ENCODE measurements at regions not wholly inside any gene's neighbourhood (a gene's known extent, or its start where the extent isn't known, plus 50 kb on each side); places are given as distances from the start of the nearest gene placed in this dataset.

GRCh38 chr6:104284872-104285271 is 574.8 kb downstream of the HACE1 start:
- no peak for DNase-seq
- ATAC-seq = no peak
- intact Hi-C loops (cut with DNase I) = no loop called here

DNA sequence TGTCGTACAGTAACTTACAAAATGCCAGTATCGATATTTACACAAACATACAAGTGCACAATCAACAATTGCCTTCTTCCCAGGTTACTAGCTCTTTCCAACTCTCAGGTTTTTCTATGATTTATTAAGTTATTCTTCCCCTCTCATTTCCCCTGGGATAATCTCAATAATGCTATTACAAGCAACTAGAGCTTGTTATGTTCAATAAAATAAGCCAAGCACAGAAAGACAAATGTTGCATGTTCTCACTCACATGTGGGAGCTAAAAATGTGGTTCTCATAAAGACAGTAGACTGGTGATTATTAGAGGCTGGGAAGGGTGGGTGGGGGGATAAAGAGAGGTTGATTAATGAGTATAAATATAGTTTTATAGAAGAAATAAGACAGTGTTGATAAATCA is 577.1 kb downstream of the HACE1 start:
- ATAC-seq = no peak
- DNase-seq = no peak
- intact Hi-C loops (cut with DNase I) = no loop called here

- intact Hi-C loops (cut with DNase I) = no loop called here
- no peak for ATAC-seq
- DNase-seq = no peak
Measured at GRCh38 chr6:104281370-104281769, 578.3 kb downstream of the HACE1 start.

DNA sequence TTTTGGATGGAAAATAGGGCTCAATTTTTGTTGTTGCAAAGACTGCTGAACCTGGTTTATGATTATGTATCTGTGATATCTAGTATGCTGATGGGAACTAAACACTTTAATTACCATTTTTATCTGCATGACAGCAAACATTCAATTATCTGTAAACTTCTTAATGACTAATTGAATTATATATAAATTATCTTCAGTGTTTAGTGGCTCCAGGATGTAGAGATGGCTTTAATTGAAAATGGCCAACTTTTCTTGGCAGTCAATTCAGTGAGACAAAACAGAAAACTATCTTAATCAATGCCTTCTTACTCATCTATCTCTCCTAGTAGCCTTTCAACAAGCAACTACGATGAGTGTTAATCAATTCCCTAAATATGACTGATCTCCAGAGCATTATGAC is 591.3 kb downstream of the HACE1 start:
- intact Hi-C loops (cut with DNase I) = no loop called here
- no peak for DNase-seq
- no peak for ATAC-seq

- ATAC-seq = no peak
- intact Hi-C loops (cut with DNase I) = no loop called here
- no peak for DNase-seq
Measured at GRCh38 chr6:104266922-104267321, 592.8 kb downstream of the HACE1 start.

GRCh38 chr6:104256646-104257045 is 603.1 kb downstream of the HACE1 start:
- intact Hi-C loops (cut with DNase I) = no loop called here
- no peak for ATAC-seq
- DNase-seq = no peak

DNA sequence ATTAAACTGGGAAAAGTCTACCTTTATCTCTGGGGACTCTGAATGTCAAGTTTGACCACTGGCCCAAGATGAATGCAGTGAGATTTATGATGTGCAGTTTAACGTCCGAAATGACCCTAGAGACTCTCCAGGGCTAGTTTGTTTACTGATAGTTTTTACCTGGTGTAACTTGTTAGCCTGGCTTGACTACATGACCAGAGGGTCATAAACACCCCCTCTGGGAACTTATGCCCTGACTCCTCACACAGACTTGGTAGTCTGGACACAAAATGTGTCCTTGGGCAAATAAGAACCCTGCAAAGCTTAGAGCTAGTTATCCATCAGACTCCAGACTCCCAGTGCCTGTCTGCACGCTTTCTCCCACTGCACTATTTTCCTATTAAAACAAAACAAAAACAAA is 606.5 kb downstream of the HACE1 start:
- intact Hi-C loops (cut with DNase I) = no loop called here
- ATAC-seq (no peak), DNase-seq (no peak)

- no peak for ATAC-seq
- intact Hi-C loops (cut with DNase I) = no loop called here
- DNase-seq = no peak
Measured at GRCh38 chr6:104252276-104252675, 607.4 kb downstream of the HACE1 start.

GRCh38 chr6:104251651-104252050 is 608.1 kb downstream of the HACE1 start:
- ATAC-seq (no peak), DNase-seq (no peak)
- intact Hi-C loops (cut with DNase I) = no loop called here

DNA sequence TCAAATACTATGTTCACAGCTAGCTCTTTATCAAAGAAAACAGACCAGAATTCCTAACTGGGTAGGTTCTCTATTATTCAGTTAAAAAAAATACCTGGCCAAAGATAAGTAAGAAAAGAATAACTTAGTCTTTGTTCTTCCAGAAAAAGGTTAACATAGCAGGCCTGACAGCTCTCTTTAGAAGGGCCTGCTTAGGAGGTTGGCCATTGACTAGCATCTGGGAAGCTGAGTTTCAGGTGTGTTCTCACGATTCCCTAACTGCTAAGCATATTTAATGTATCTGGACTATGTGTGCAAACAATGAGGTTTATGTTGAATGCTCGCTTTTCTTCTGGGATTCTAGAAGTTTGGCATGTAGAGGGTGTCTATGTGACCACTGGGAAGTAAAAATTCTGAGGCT is 618.9 kb downstream of the HACE1 start:
- no peak for DNase-seq
- intact Hi-C loops (cut with DNase I) = no loop called here
- no peak for ATAC-seq

DNA sequence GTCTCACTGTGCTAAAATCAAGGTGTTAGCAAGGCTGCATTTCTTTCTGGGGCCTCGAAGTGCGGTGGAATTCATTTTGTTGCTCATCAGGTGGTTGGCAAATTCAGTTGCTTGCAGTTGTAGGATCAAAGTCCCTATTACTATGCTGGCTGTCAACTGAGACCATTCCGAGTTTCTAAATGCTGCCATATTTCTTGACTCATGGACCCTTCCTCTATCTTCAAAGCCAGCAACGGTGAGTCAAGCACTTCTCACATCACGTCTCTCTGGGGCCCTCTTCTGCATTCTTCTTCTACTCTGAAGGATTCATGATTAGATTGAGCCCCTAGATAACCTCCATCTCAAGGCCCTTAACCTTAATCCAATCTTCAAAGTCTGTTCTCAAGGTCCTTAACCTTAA is 619.7 kb downstream of the HACE1 start:
- ATAC-seq (no peak), DNase-seq (no peak)
- intact Hi-C loops (cut with DNase I) = no loop called here

- intact Hi-C loops (cut with DNase I) = no loop called here
- no peak for DNase-seq
Measured at GRCh38 chr6:104229057-104229456, 630.7 kb downstream of the HACE1 start.

GRCh38 chr6:104227508-104227907 is 632.2 kb downstream of the HACE1 start:
- no peak for DNase-seq
- no peak for ATAC-seq
- intact Hi-C loops (cut with DNase I) = no loop called here

More at GRCh38 chr6:104229057-104229456, 630.7 kb downstream of the HACE1 start:
- ATAC-seq = no peak

DNA sequence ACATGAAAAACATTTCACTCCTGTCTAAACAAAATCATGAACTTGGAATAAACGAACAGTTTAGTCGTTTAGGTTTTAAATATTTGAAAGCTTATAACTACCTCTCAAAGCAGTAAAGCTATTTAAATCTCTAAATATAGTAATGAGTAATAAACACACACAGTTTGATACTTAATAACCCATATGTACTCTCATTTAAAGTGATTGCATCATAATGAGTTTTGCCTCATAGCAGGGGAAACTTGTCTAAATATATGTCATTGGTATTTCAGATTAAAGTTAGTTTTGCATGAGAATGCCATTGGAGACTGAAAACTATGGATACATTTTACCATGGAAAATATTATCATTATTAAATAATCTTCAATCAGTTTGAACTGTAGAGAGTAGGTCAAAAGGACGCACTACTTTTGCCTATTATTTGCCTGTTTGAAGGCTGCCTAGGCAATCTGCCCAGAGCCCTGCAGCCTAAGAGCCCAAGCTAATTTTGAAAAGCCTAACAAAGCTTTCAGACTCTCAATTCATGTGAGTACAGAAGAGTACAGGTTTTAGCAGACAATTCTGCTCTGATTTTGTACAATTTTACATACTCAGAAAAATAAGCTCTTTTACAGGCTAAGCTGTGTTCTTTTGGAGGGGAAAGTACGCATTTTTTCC is 632.8 kb downstream of the HACE1 start:
- ATAC-seq = no peak
- no peak for DNase-seq
- intact Hi-C loops (cut with DNase I) = no loop called here

- intact Hi-C loops (cut with DNase I) = no loop called here
- ATAC-seq = no peak
Measured at GRCh38 chr6:104218116-104218515, 641.6 kb downstream of the HACE1 start.

GRCh38 chr6:104214901-104215300 is 644.8 kb downstream of the HACE1 start:
- ATAC-seq (no peak), DNase-seq (no peak)
- intact Hi-C loops (cut with DNase I) = no loop called here

More at GRCh38 chr6:104218116-104218515, 641.6 kb downstream of the HACE1 start:
- DNase-seq = no peak

- intact Hi-C loops (cut with DNase I) = no loop called here
- no peak for ATAC-seq
Measured at GRCh38 chr6:104212977-104213668, 646.6 kb downstream of the HACE1 start.

DNA sequence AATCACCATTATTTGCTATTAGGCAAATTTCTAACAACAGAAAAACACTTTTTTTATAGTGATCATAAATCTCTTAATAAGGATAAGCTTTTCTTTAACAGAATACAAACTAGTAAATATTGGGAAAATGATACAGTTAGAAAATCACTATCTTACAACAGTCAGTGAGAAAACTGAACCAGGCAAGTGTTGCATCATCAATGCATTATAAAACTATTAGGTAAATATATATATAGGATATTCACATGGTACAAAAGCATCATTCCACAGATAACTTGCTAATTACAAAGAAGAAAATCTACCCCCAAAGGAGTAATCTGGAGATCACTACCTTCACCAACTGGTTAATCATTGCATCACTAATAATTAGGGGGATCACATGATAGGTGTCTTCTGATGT is 652.1 kb downstream of the HACE1 start:
- intact Hi-C loops (cut with DNase I) = no loop called here
- no peak for ATAC-seq
- no peak for DNase-seq

More at GRCh38 chr6:104212977-104213668, 646.6 kb downstream of the HACE1 start:
- DNase-seq = no peak

GRCh38 chr6:104201557-104201956 is 658.2 kb downstream of the HACE1 start:
- intact Hi-C loops (cut with DNase I) = no loop called here
- ATAC-seq (no peak), DNase-seq (no peak)

GRCh38 chr6:104187616-104188015 is 672.1 kb downstream of the HACE1 start:
- DNase-seq (no peak), ATAC-seq (no peak)
- intact Hi-C loops (cut with DNase I) = no loop called here

GRCh38 chr6:104186831-104187230 is 672.9 kb downstream of the HACE1 start:
- DNase-seq (no peak), ATAC-seq (no peak)
- intact Hi-C loops (cut with DNase I) = no loop called here

Data from left cardiac atrium (tissue), 4 donors.